Endothelial cell of umbilical vein (primary cell): ENCODE measurements at regions not wholly inside any gene's neighbourhood (a gene's known extent, or its start where the extent isn't known, plus 50 kb on each side); places are given as distances from the start of the nearest gene placed in this dataset.

Experiments used
- BruUV-seq: library from RNA; stranded (reverse); fragments of 400-500 nt; replicated peaks from 2 replicates; lab custom pipeline; 2021; lab: Mats Ljungman, UMichigan
- CTCF ChIA-PET: fragments of 300-600, 350-600 bp; sonication (Branson Sonifier 250); formaldehyde crosslinking; loops from one replicate; lab custom pipeline; 2021; ENCODE audit warnings: antibody characterized with exemption, inconsistent platforms; lab: Charles Lee
- POLR2A ChIA-PET: fragments of 300-600, 350-600 bp; sonication (Branson Sonifier 250); formaldehyde crosslinking; loops from one replicate; lab custom pipeline; 2021; ENCODE audit warnings: antibody characterized with exemption, inconsistent platforms; lab: Charles Lee
- DNase-seq: peaks from one replicate; pipeline ENCODE4 v3.0.0-alpha.2; 2011; ENCODE audit warnings: low read depth, low spot score
- FAIRE-seq: peaks from 2 replicates; lab custom pipeline; 2011; peaks lifted over from hg19 to GRCh38; lab: Jason Lieb, UNC
- H2AFZ ChIP-seq: 2 replicates; pipeline ENCODE4 v1.6.0; 2012; ENCODE audit warnings: low read depth, low read length, control low read depth, inconsistent platforms
- H3K27ac ChIP-seq: 2 replicates; pipeline ENCODE4 v1.5.1; 2011; ENCODE audit warnings: low read depth, mild to moderate bottlenecking, control low read depth, low read length, moderate library complexity; ENCODE audit not compliant: insufficient read depth
- H3K27me3 ChIP-seq, 2 experiments: 2 replicates each; pipeline versions ENCODE4 v1.6.0 to v1.6.1; 2011; ENCODE audit warnings: low read length in 2 of 2, mixed read lengths in 1 of 2; ENCODE audit not compliant: control insufficient read depth in 2 of 2, insufficient read depth in 2 of 2
- H3K36me3 ChIP-seq, 2 experiments: 2 replicates in 1 of 2; 3 replicates in 1 of 2; pipeline ENCODE4 v1.5.1; 2011; ENCODE audit warnings: low read length in 2 of 2, mild to moderate bottlenecking in 1 of 2, moderate library complexity in 1 of 2; ENCODE audit not compliant: control insufficient read depth in 2 of 2, insufficient read depth in 2 of 2; ENCODE audit errors: extremely low read depth in 1 of 2
- H3K4me1 ChIP-seq: 3 replicates; pipeline ENCODE4 v1.5.1; 2011; ENCODE audit warnings: mild to moderate bottlenecking, low read length; ENCODE audit not compliant: control insufficient read depth, insufficient read depth; ENCODE audit errors: extremely low read depth
- H3K4me2 ChIP-seq: 2 replicates; pipeline ENCODE4 v1.6.1; 2011; ENCODE audit warnings: low read length, control low read depth, mixed read lengths; ENCODE audit not compliant: insufficient read depth
- H3K4me3 ChIP-seq, 3 experiments: fragments of 200-600 bp in 1 of 3; sonication (generic), shearing (Covaris generic) in 1 of 3; replicated peaks in 1 of 3; 2 replicates each; pipeline ENCODE4 v1.5.1; 2011 to 2016; ENCODE audit warnings: control low read depth in 3 of 3, low read length in 3 of 3, mild to moderate bottlenecking in 2 of 3, inconsistent platforms in 1 of 3, low read depth in 1 of 3, moderate library complexity in 1 of 3; ENCODE audit not compliant: insufficient read depth in 1 of 3
- H3K79me2 ChIP-seq: 2 replicates; pipeline ENCODE4 v1.6.0; 2012; ENCODE audit warnings: low read length, inconsistent platforms; ENCODE audit not compliant: control insufficient read depth, insufficient read depth
- H3K9ac ChIP-seq: replicated peaks from 2 replicates; pipeline ENCODE3; 2011; ENCODE audit warnings: low read length, control low read depth; ENCODE audit not compliant: insufficient read depth; ENCODE audit errors: extremely low read depth
- H3K9me1 ChIP-seq: replicated peaks from 3 replicates; pipeline ENCODE4 v1.6.0; 2011; ENCODE audit warnings: mild to moderate bottlenecking, low read length; ENCODE audit not compliant: control insufficient read depth, insufficient read depth; ENCODE audit errors: extremely low read depth
- H3K9me3 ChIP-seq: replicated peaks from 2 replicates; pipeline ENCODE4 v1.5.1; 2012; ENCODE audit warnings: low read length, inconsistent platforms; ENCODE audit not compliant: control insufficient read depth, insufficient read depth
- H4K20me1 ChIP-seq: replicated peaks from 2 replicates; pipeline ENCODE3; 2011; ENCODE audit warnings: mild to moderate bottlenecking, low read length; ENCODE audit not compliant: control insufficient read depth, insufficient read depth; ENCODE audit errors: extremely low read depth
- CTCF ChIP-seq, 2 donors: IDR thresholded peaks; 1 replicate in 1 of 2; 2 replicates in 1 of 2; pipeline ENCODE4 v1.5.1; 2011; ENCODE audit warnings: low read length in 2 of 2, mild to moderate bottlenecking in 2 of 2, moderate library complexity in 2 of 2, control low read depth in 1 of 2, inconsistent platforms in 1 of 2, low read depth in 1 of 2; ENCODE audit not compliant: insufficient read depth in 1 of 2; ENCODE audit errors: extremely low read depth in 1 of 2
- EZH2 ChIP-seq: IDR thresholded peaks from 2 replicates; pipeline ENCODE4 v1.6.1; 2012; ENCODE audit warnings: borderline replicate concordance, low read depth, mild to moderate bottlenecking, moderate library complexity, low read length, inconsistent platforms; ENCODE audit not compliant: severe bottlenecking
- FOS ChIP-seq: IDR thresholded peaks from 2 replicates; pipeline ENCODE4 v1.6.1; 2011; ENCODE audit warnings: mild to moderate bottlenecking, low read length, moderate library complexity, borderline replicate concordance; ENCODE audit not compliant: insufficient read depth
- GATA2 ChIP-seq: IDR thresholded peaks from 2 replicates; pipeline ENCODE4 v1.7.0; 2011; ENCODE audit warnings: low read depth, mild to moderate bottlenecking, moderate library complexity, mixed read lengths, low read length; ENCODE audit not compliant: insufficient read length, insufficient read depth
- JUN ChIP-seq: IDR thresholded peaks from 2 replicates; pipeline ENCODE4 v1.6.1; 2011; ENCODE audit warnings: borderline replicate concordance, low read depth; ENCODE audit not compliant: insufficient read length, insufficient read depth
- MAX ChIP-seq: IDR thresholded peaks from 2 replicates; pipeline ENCODE4 v1.6.1; 2011; ENCODE audit not compliant: insufficient read depth, insufficient read length
- MYC ChIP-seq: IDR thresholded peaks from one replicate; pipeline ENCODE4 v1.6.1; 2011; ENCODE audit warnings: mild to moderate bottlenecking, low read depth, low read length
- POLR2A ChIP-seq: IDR thresholded peaks from 2 replicates; pipeline ENCODE4 v1.6.1; 2012; ENCODE audit warnings: low read depth, mild to moderate bottlenecking, control low read depth, low read length
- POLR2AphosphoS5 ChIP-seq: IDR thresholded peaks from 2 replicates; pipeline ENCODE4 v1.6.1; 2012; ENCODE audit warnings: low read depth, mild to moderate bottlenecking, control low read depth, low read length, moderate library complexity; ENCODE audit not compliant: insufficient read depth
- dilution Hi-C: fragments of 300-500 bp; cut with MboI; formaldehyde crosslinking; loops from one replicate; pipeline ENCODE4 v1.15.0; 2019; ENCODE audit warnings: low sequenced_read_pairs; ENCODE audit not compliant: extremely low pct_ligation_motif_present
- intact Hi-C: fragments of 100-400 bp; cut with micrococcal nuclease; formaldehyde crosslinking; loops from one replicate; pipeline ENCODE4 v1.10.0; 2022

GRCh38 chr14:100474196-100474595 is 113.0 kb downstream of the BEGAIN start:
- no peaks in the 10 kb centered on the region for H3K36me3 ChIP-seq
- no peak for TF ChIP-seq MAX
- no peak for TF ChIP-seq MYC
- no peak for TF ChIP-seq JUN
- no peak for TF ChIP-seq FOS
- no peak for TF ChIP-seq GATA2
- no peak for TF ChIP-seq CTCF (IDR thresholded peaks at IDR 0.05; ENCODE audit: extremely low read depth in 1 of 2, insufficient read depth in 1 of 2, low read depth in 1 of 2, low read length in 2 of 2)
- TF ChIP-seq POLR2AphosphoS5: no peak
- TF ChIP-seq POLR2A: no peak
- no peak for TF ChIP-seq EZH2
- H3K9ac ChIP-seq: no peak overlapping the region
- FAIRE-seq: no peak
- no peaks in the 10 kb centered on the region for H3K4me1 ChIP-seq
- ChIA-PET CTCF (no interaction called here), POLR2A (no interaction called here)
- no peak overlapping the region for H3K27ac ChIP-seq
- no peaks in the 10 kb centered on the region for H4K20me1 ChIP-seq
- intact Hi-C loops: no loop called here
- no peaks in the 10 kb centered on the region for H3K9me1 ChIP-seq
- H3K9me3 ChIP-seq: no peaks in the 10 kb centered on the region
- no peak overlapping the region for H3K4me2 ChIP-seq
- no TSS peak for BruUV-seq
- no peak overlapping the region for H2AFZ ChIP-seq
- no peaks in the 10 kb centered on the region for H3K27me3 ChIP-seq
- dilution Hi-C loops: no loop called here
- no peak for DNase-seq
- no peak overlapping the region for H3K4me3 ChIP-seq
- H3K79me2 ChIP-seq: no peaks in the 10 kb centered on the region
